ENCODE measurements at regions not wholly inside any gene's neighbourhood (a gene's known extent, or its start where the extent isn't known, plus 50 kb on each side); places are given as distances from the start of the nearest gene placed in this dataset.

- Histone ChIP-seq H3K27me3 (no peaks in the 10 kb centered on the region), H3K4me1 (peaks cover 0 to 14% (median 0%) of the 10 kb centered on the region in 9 donors), H3K4me3 (no peak overlapping the region), H3K9me3 (no peaks in the 10 kb centered on the region), H3K36me3 (no peaks in the 10 kb centered on the region), H3K27ac (peak overlapping the region in 1 of 10 donors; percentile 43)
- 97 to 100% methylated on average over 1 of the region's 1 CpG for whole genome bisulfite sequencing, 2 donors
- TF ChIP-seq CTCF (IDR thresholded peaks at IDR 0.05), result no peak
- no peak for DNase-seq
- no peak for ATAC-seq
- intact Hi-C loops (cut with DNase I), result no loop called here
Measured at GRCh38 chr2:217694291-217694690, 308.5 kb downstream of the TNS1 start.

- ATAC-seq (no peak), DNase-seq (no peak)
- Histone ChIP-seq H3K9me3 (no peaks in the 10 kb centered on the region), H3K4me3 (no peak overlapping the region), H3K27me3 (no peaks in the 10 kb centered on the region), H3K4me1 (peaks cover 0 to 14% (median 0%) of the 10 kb centered on the region in 9 donors), H3K36me3 (no peaks in the 10 kb centered on the region), H3K27ac (no peak overlapping the region)
- 91 to 97% methylated on average over 1 of the region's 1 CpG for WGBS, 2 donors
- no peak for TF ChIP-seq CTCF (IDR thresholded peaks at IDR 0.05)
- intact Hi-C loops (cut with DNase I), result no loop called here
Measured at GRCh38 chr2:217693363-217693762, 309.4 kb downstream of the TNS1 start.

GRCh38 chr2:217691920-217692666 is 310.7 kb downstream of the TNS1 start:
- Histone ChIP-seq H3K27me3 (no peaks in the 10 kb centered on the region), H3K9me3 (no peaks in the 10 kb centered on the region), H3K4me1 (peaks cover 0 to 14% (median 0%) of the 10 kb centered on the region in 9 donors), H3K36me3 (no peaks in the 10 kb centered on the region), H3K4me3 (no peak overlapping the region), H3K27ac (no peak overlapping the region)
- WGBS, 2 donors, result 77 to 92% methylated on average over 7 of the region's 7 CpGs
- peak in 6 of 8 donors; percentile 37 to 79 (median 61) for ATAC-seq
- intact Hi-C loops (cut with DNase I), result no loop called here
- peak in 1 of 2 donors; percentile 21 for DNase-seq
- no peak for TF ChIP-seq CTCF (IDR thresholded peaks at IDR 0.05)

GRCh38 chr2:217691516-217691915 is 311.3 kb downstream of the TNS1 start:
- intact Hi-C loops (cut with DNase I), result no loop called here
- no peak for TF ChIP-seq CTCF (IDR thresholded peaks at IDR 0.05)
- no peak overlapping the region for H3K4me3 ChIP-seq
- peaks cover 0 to 14% (median 0%) of the 10 kb centered on the region in 9 donors for H3K4me1 ChIP-seq
- no peaks in the 10 kb centered on the region for H3K27me3 ChIP-seq
- no peak overlapping the region for H3K27ac ChIP-seq
- no peak for DNase-seq
- ATAC-seq, result no peak
- no peaks in the 10 kb centered on the region for H3K9me3 ChIP-seq
- 95 to 98% methylated on average over 3 of the region's 3 CpGs for WGBS, 2 donors
- no peaks in the 10 kb centered on the region for H3K36me3 ChIP-seq
